Panc1 (cell line): ENCODE measurements at regions not wholly inside any gene's neighbourhood (a gene's known extent, or its start where the extent isn't known, plus 50 kb on each side); places are given as distances from the start of the nearest gene placed in this dataset.

Experiments used
- CTCF ChIP-seq: fragments of 450-650 bp; IDR thresholded peaks from 2 replicates; pipeline ENCODE4 v1.5.1; 2017; ENCODE audit warnings: mild to moderate bottlenecking
- POLR2AphosphoS5 ChIP-seq: IDR thresholded peaks from 2 replicates; pipeline ENCODE4 v1.6.1; 2012; ENCODE audit warnings: mild to moderate bottlenecking, low read depth, low read length, moderate library complexity

GRCh38 chr14:98708555-98708954 lies 563.4 kb downstream of the BCL11B start:
- TF ChIP-seq CTCF (no peak), POLR2AphosphoS5 (no peak)
